GM19463 (cell line): ENCODE measurements at regions not wholly inside any gene's neighbourhood (a gene's known extent, or its start where the extent isn't known, plus 50 kb on each side); places are given as distances from the start of the nearest gene placed in this dataset.

Experiments used
- ATAC-seq: cut with Tn5 transposase; IDR thresholded peaks from one replicate; pipeline ENCODE4 v1.9.1; 2021; ENCODE audit warnings: mild to moderate bottlenecking, moderate library complexity; ENCODE audit not compliant: unreplicated experiment

DNA sequence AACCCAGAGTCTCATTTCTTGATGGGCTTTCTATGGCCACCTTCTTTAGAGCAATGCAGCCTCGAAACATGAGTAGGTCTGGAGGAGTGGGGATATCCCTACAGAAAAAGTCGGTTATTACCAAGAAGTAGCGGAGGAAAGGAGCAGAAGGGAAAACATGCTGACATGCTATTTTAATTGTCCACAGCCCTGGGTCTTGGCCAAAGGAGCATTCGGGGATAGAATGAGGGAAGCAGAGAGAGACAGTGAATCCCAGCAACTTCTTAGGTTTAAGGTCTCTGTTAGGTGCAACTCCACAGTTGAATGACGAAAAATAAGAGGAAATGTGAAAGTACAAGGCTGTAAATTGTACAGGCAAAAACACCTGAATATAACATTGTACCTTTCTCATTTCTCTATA lies 506.7 kb upstream of the CDH18 start:
- no peak for ATAC-seq

DNA sequence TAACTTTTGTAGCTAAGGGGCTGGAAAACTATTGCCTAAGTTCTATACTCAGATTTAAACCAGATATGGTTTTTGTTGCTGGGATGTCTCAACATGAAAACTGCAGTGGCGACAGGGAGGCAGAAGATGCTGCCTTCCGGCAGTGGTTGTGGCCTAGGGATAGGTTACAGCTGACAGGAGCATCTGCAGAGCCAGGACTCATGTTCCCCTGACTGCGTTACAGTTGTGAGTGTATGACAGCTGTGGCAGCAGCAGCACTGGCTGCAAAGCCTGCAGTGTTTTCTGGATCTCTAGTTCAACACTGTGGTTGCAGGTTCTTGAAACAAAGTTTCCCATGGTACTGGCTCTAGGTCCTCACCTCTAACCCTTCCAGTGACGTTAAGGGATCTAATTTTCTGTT lies 498.8 kb upstream of the CDH18 start:
- no peak for ATAC-seq

DNA sequence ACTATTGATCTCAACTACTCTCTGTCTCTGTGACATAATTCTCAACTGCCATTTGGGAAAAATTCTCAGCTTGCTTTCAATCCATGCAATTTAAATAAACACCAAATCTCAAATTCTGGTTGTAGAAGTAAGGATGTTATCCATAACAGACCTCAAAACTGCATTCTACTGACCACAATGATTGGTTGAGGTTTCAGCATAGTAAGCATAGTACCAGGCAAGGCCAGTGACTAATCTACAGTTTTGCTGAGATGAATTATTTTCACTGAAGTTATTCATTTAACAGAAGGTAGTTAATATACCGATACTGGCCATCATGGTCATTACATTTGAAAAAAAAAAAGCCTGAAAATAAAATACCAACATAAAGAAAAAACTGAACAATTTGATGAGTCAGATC lies 488.0 kb upstream of the CDH18 start:
- ATAC-seq, result no peak

DNA sequence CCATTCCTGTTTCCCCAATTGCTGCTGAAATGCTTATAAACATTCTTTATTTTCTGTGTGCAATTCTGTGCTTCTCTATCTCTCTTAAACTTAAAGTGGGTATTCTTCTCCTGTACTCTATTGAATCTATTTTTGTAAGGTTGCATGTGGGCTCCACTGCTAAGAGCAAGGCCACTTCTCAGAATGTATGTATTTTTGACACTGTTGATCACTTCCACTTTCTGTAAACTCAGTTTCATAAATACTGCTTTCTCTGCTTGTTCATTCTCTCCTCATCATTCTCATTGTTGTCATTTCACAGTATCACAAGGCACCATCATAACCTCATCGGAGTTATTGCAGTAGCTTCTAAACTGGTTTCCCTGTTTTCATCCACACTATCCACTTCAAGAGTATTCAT lies 483.0 kb upstream of the CDH18 start:
- ATAC-seq, result no peak

DNA sequence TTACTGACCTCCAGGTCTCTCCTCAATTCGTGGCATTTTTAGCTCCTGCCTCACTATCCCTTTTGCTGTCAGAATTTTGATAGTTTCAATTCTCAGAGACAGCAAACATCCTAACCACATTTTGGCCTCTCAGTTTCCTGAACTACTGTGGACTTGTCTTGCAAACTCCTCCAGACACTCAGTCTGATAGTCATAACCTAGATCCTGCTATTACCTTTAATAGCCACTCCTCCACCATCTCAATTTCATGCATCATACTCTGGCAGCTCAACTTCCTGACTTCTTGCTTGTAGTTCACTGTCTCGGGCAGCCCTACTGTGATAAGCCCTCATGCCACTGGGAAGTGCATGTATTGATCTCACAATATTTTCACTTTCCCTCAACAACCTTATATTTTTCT lies 481.8 kb upstream of the CDH18 start:
- no peak for ATAC-seq

DNA sequence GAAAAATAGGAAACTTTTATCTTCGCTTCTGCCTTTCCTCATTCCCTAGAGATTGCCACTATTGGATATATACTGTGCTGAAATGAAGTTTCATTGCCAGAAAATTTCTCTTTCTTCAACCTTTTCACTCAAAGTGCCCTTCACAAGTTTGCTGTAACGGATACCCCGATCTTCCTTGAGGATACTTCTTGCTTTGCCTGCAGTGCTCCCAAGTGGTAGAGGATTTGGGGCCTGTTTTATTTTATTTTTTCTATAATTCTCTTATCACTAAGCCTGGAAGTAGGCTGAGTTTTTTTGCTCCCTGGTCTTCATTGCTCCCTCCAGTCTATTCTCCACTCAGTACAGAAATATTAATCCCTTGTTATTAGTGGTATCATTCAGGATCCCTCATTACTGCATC lies 481.4 kb upstream of the CDH18 start:
- ATAC-seq, result no peak

DNA sequence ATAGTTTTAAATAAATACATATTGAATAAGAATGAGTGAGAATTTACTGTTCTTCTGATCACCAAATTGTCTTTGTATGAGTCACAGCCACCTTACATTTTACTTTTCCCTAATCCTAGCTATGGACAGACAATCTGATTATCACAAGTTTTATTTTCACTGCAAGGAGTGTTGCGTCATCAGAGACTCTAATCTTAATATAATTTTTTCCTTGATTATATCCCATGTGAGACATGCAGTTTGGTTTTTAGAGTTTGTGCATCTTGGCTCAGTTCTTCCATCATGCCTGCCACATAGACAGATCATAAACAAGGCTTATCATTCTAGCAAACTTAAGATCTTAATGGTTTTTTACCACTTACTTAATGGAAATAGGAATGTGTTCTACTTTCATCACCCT lies 478.5 kb upstream of the CDH18 start:
- no peak for ATAC-seq

DNA sequence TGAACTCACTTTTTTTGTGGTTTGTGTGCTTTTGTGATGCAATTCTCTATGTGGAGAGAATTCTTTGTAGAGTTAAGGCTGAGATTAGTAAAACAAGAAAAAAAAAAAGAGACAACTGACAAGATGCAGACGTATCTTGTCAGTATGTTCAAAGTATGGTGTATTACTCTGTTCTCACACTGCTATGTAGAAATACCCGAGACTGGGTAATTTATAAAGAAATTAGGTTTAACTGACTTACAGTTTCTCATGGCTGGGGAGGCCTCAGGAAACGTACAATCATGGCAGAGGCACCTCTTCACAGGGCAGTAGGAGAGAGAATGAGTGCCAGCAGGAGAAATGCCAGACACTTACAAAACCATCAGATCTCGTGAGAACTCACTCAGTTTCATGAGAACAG lies 475.2 kb upstream of the CDH18 start:
- no peak for ATAC-seq

DNA sequence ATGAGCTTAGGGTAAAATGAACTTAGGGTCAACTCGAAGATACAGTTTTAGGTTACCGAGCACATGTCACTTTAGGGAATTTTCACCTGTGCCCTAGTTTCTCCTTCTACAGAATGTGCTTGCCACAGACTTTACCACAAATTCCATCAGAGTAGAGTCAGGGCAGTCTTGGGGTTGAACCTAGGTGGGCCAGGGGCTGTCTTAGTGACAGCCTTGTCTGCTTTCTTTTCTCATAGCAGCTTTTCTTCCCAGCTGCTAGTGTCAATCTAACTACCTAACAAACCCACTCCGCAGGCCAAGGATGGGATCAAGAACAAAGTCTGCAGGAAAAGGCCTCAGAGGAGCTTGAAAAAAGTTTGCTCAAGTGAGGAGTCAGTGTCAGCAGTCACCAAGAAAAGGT lies 458.1 kb upstream of the CDH18 start:
- ATAC-seq, result no peak

DNA sequence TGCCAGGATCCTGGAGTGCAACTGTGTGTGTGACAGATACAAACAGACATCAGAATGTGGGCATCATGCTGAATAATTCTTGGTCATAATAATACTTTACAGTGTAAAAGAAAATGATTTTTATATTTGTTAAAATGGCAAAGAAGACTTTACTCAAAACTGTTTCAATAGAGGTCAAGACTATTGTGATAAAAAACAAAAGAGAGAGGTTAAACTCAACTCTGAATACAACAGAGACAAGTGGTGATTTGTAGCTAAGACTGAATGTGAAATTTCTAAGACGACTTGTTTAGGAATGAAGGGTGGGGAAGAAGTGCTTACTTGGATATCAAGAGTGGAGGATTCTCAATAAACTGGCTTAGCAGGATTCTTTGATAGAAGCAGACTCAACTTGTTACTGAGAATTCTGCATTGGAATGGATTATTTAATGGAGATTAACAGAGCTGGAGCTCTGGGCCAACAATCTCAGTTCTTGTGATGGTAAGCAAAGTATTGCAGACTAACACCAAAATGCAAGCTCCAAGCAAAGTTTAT lies 457.4 kb upstream of the CDH18 start:
- ATAC-seq, result no peak

DNA sequence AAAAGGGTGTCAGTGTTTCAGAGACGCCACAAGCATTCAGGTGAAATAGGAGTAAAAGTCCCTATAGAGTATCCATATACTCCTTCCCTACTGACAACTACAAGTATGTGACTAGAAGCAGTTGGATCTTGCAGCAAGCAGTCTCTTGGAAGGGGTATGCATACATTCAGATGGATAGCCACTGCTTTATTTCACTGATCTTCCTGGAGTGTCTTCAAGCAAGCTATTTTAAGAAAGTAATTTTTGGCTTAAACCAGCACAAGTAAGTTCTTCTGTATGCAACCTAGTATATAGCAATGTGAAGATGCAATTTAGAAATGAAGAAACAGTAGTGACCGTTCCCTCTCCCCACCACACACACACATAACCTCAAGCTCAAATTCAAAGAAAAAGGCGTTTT lies 446.8 kb upstream of the CDH18 start:
- no peak for ATAC-seq

DNA sequence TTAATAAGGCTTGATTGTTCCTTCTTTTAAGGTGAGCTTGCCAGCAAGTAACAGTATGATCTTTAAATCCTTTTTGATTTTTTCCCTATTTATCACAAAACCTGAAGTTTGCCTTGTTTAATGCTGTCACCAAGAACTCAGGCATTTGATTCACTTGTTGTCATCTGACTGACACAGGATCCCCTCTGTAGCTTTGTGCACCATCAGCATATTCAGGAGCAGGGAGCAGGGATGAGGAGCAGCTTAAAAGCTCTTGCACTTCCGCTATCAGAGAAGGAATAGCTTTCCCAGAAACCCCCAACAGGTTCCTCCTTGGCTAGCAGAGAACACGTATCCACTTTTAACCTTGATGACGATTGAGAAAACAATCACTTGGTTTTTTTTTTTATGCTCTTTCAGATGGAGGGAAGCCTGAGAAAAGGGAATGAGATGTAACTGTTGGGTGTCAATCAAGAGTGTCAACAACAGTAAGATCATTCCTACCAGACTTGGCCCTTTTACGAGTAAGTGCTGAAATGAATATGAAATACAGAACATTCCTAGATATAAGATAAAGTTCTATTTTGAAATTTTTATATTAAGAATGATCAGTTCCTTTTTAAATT lies 433.1 kb upstream of the CDH18 start:
- no peak for ATAC-seq
